HEK293T (cell line): ENCODE measurements at regions not wholly inside any gene's neighbourhood (a gene's known extent, or its start where the extent isn't known, plus 50 kb on each side); places are given as distances from the start of the nearest gene placed in this dataset.
"Not testable (repeated sequence)": the region's sequence is repeated elsewhere in the genome, so short reads cannot be mapped to it uniquely, and the experiment has no call there.

Experiments used
- CTCF ChIA-PET: fragments of 350-600 bp; formaldehyde crosslinking; extraction: SDS; loops from one replicate; lab custom pipeline; 2021; ENCODE audit warnings: antibody characterized with exemption, inconsistent platforms; lab: Yijun Ruan, JAX
- POLR2A ChIA-PET: fragments of 350-600 bp; formaldehyde crosslinking; extraction: SDS; loops from one replicate; lab custom pipeline; 2020; ENCODE audit warnings: antibody characterized with exemption, inconsistent platforms; lab: Yijun Ruan, JAX
- DNase-seq: peaks from one replicate; pipeline ENCODE4 v3.0.0; 2012; ENCODE audit warnings: mixed read lengths; ENCODE audit errors: extremely low spot score
- ARNT ChIP-seq: fragments of 450-650 bp; IDR thresholded peaks from 2 replicates; pipeline ENCODE4 v1.6.1; 2017; ENCODE audit warnings: mild to moderate bottlenecking
- BHLHE40 ChIP-seq: fragments of 450-650 bp; IDR thresholded peaks from 2 replicates; pipeline ENCODE4 v1.6.1; 2016; ENCODE audit warnings: mild to moderate bottlenecking, moderate library complexity, borderline replicate concordance
- CTBP1 ChIP-seq: fragments of 450-650 bp; IDR thresholded peaks from 2 replicates; pipeline ENCODE4 v1.6.1; 2016; ENCODE audit warnings: borderline replicate concordance
- ELF4 ChIP-seq: fragments of 450-650 bp; IDR thresholded peaks from 2 replicates; pipeline ENCODE4 v1.6.1; 2017; ENCODE audit warnings: antibody characterized with exemption
- FOXA1 ChIP-seq: fragments of 450-650 bp; IDR thresholded peaks from 2 replicates; pipeline ENCODE4 v1.6.1; 2016; ENCODE audit warnings: mild to moderate bottlenecking
- FOXK2 ChIP-seq: fragments of 450-650 bp; IDR thresholded peaks from 2 replicates; pipeline ENCODE4 v1.6.1; 2016; ENCODE audit warnings: mild to moderate bottlenecking
- FOXM1 ChIP-seq: fragments of 450-650 bp; IDR thresholded peaks from 2 replicates; pipeline ENCODE4 v1.6.1; 2017; ENCODE audit warnings: mild to moderate bottlenecking, borderline replicate concordance
- HDGF ChIP-seq: fragments of 450-650 bp; IDR thresholded peaks from 2 replicates; pipeline ENCODE4 v1.6.1; 2017; ENCODE audit warnings: antibody characterized with exemption, borderline replicate concordance
- L3MBTL2 ChIP-seq: fragments of 450-650 bp; conservative IDR thresholded peaks from 2 replicates; pipeline ENCODE4 v1.6.1; 2016; ENCODE audit warnings: mild to moderate bottlenecking
- LEF1 ChIP-seq: fragments of 450-650 bp; IDR thresholded peaks from 2 replicates; pipeline ENCODE4 v1.6.1; 2017; ENCODE audit warnings: mild to moderate bottlenecking, borderline replicate concordance
- NFRKB ChIP-seq: fragments of 450-650 bp; IDR thresholded peaks from 2 replicates; pipeline ENCODE4 v1.6.1; 2016; ENCODE audit warnings: mild to moderate bottlenecking, moderate library complexity
- SP1 ChIP-seq: fragments of 450-650 bp; IDR thresholded peaks from 2 replicates; pipeline ENCODE4 v1.6.1; 2017
- SUZ12 ChIP-seq: fragments of 450-650 bp; IDR thresholded peaks from 2 replicates; pipeline ENCODE4 v1.6.1; 2016; ENCODE audit warnings: mild to moderate bottlenecking
- TARDBP ChIP-seq: fragments of 450-650 bp; IDR thresholded peaks from 2 replicates; pipeline ENCODE4 v1.6.1; 2016
- ZNF384 ChIP-seq: fragments of 450-650 bp; IDR thresholded peaks from 2 replicates; pipeline ENCODE4 v1.6.1; 2016
- TF ChIP-seq, protein P1 (sequence below): fragments of 450-650 bp; IDR thresholded peaks from 2 replicates; pipeline ENCODE4 v1.6.1; 2016

DNA sequence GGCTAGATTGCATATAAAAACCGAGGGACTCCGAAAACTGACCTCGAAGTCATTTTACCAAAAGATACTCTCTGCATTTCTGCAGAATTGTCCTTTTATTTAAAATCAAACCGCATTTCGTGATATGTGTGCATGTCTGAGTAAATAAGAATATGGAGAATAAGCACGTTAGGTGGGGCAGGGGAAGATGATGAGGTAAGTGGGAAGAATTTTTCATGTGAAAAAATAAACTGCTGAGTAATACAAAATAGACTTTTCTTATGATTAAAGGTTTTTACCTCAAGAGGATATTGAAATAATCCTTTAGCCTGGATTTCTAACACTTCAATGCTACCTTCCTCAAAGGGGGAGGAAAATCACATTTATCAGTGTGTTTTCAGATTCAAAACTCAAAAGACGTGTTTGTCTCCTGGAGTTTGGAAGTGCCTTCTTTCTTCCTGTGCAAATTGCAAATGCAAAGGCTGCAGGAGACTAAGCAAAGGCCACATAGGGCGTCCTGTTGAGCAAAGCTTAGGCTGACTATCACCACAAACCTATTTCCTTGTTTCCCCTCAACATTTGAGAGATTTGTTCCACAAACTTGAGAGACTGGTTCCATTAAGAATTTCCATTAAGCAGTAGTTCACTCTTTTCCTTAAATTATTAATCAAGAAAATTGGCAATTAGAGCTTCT, 813.5 kb downstream of the MCTP2 start:
- ChIA-PET CTCF (no interaction called here), POLR2A (no interaction called here)
- TF ChIP-seq BHLHE40 (no peak), L3MBTL2 (no peak), FOXA1 (no peak), ZNF384 (no peak), ARNT (no peak), SUZ12 (no peak), CTBP1 (no peak), ELF4 (no peak), TARDBP (no peak), LEF1 (no peak), FOXM1 (no peak), NFRKB (no peak), FOXK2 (no peak), HDGF (no peak), SP1 (no peak)
- TF ChIP-seq, protein P1, sequence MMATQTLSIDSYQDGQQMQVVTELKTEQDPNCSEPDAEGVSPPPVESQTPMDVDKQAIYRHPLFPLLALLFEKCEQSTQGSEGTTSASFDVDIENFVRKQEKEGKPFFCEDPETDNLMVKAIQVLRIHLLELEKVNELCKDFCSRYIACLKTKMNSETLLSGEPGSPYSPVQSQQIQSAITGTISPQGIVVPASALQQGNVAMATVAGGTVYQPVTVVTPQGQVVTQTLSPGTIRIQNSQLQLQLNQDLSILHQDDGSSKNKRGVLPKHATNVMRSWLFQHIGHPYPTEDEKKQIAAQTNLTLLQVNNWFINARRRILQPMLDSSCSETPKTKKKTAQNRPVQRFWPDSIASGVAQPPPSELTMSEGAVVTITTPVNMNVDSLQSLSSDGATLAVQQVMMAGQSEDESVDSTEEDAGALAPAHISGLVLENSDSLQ = no peak
- no peak for DNase-seq

DNA sequence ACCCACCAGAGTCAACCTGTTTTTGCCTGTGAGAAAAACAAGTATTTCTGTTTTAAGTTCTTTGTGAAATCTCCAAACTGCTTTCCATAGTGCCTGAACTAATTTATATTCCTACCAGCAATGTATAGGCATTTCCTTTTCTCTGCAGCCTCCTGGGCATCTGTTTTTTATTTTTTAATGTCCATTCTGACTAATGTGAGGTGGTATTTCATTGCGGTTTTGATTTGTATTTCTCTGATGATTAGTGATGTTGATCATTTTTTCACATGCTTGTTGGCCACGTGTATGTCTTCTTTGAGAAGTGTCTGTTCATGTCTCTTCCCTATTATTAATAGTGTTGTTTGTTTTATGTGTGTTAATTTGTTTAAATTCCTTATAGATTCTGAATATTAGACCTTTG, 820.5 kb downstream of the MCTP2 start:
- ChIA-PET CTCF (no interaction called here), POLR2A (no interaction called here)
- no peak for DNase-seq
- TF ChIP-seq L3MBTL2 = no peak

DNA sequence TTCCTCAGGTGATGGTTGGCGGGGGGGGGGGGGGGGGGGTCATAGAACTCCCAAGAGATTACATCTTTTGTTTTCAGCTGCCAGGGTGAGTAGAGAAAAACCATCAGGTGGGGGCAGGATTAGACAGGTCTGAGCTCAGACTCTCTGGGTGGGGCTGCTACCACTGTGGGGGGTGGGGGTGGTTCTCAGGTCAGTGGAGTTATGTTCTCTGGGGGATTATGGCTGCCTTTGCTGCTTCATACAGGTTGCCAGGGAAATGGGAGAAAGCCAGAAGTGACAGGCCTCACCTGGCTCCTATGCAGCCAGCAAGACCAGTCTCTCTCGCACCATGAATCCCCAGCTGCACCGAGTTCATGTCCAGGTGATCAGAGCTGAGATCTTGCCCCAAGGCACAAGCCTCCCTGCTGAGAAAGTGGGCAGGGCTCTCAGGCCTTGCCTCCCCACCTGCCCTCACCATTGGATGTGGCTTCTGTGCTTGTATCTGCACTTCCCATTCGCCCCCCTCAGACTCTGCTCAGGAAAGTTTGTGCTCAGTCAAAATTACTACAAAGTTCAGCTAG, 828.1 kb downstream of the MCTP2 start:
- POLR2A ChIA-PET = no interaction called here
- no peak for DNase-seq
- CTCF ChIA-PET = no interaction called here
- no peak for TF ChIP-seq SUZ12

DNA sequence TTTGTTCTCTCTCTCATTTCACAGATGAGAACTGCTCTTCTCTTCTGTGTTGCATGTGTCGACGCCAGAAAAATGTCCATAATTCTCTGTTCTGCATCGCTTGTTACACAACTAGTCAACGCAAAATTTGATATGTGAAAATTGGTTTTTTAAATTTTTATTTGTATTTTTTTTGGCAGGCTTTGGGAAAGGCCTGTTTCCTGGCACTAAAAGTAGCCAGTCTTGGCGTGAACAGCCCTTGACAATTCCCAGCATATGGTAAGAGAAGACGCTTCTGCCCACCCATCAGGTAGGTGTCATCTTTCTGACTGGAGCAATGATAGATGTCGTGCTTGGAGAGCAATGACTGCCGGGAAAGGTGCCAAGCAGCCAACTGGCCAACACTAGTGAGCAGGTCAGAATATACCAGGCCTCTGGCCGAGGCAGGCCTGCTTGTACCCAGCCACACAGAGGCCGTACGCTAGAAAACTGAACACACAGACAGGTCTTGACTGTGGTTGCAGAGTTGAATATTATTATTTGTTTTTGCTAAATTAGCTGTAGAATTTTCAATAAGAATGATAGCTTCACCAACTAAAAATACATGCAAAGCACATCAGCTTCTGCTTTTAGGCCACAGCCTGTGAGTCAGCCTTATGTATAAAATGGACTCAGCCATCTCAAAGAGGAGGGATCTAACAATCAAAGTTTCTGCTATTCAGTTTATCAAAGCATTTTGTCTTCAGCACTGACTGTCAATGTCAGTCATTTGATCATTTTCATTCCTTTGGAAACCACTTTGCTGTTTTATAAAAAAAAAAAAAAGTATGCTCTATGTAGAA, 837.5 kb downstream of the MCTP2 start:
- ChIA-PET CTCF (no interaction called here), POLR2A (no interaction called here)
- no peak for TF ChIP-seq ZNF384
- no peak for DNase-seq

DNA sequence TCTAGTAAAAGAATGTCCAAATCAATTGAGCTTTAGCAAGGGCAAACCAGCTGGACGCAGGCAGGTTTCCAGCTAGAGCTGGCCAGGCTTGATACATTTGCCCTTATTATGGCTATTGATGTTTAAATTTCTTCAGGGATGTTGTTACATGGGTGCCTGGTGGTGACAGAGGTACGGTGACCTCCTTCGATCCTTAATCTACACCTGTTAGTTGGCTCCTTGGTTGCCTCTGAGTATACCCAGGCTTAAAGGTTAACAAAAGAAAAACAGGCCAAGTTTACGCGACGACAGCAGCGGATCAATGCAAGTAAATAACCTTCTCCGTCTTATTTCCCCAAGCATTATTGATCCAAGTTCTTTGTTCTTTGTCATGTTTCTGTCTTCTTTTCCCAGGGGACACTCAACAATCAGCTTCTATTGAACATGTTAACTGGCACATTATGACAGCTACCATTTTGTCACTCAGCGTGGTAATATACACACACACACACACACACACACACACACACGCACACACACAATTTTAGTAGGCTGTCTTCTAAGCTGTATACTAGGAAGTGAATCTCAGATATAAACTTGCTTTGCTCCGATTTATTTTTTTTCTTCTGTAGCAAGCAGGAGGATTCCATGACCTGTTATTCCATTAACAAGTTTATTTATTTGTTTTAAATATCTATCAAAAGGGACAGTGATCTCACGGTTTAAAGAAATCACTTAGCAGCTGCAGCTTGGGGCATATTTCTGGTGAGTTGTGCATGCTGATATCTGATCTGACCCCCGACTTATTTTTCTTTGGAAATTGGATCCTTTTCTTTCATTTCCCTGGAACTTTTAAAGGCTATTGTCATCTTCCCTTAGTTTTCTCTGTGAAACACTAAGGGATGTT, 844.7 kb downstream of the MCTP2 start:
- no peak for TF ChIP-seq FOXK2
- no peak for TF ChIP-seq LEF1
- TF ChIP-seq, protein P1 = no peak
- no peak for TF ChIP-seq FOXA1
- TF ChIP-seq ARNT = no peak
- no peak for TF ChIP-seq SP1
- no peak for TF ChIP-seq L3MBTL2
- no peak for TF ChIP-seq HDGF
- TF ChIP-seq ELF4 = no peak
- TF ChIP-seq ZNF384 = no peak
- TF ChIP-seq CTBP1 = no peak
- TF ChIP-seq TARDBP = no peak
- no peak for TF ChIP-seq FOXM1
- TF ChIP-seq SUZ12 = no peak
- no peak for TF ChIP-seq BHLHE40
- TF ChIP-seq NFRKB = no peak
- no peak for DNase-seq
- ChIA-PET CTCF (no interaction called here), POLR2A (interaction anchor here (0.5 kb wide), 1 partner anchor 55 kb away, joined by 3 read pairs; no protein-coding TSS in a partner anchor)

DNA sequence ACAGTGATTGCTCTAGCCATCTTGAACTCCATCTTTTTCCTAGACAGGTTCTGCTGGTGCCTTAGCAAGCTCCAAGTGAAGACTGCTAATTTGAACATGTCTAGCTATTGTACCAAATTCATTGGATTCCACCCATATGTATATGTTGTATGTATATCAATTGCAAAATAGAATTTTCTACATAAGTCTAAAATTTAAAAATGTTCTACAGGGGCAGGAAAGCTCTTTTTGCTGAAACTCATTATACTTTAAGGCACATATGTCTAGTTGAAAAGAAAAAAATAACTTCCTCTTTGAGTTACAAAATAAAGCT, 845.3 kb downstream of the MCTP2 start:
- CTCF ChIA-PET = no interaction called here
- POLR2A ChIA-PET = interaction anchor here (0.5 kb wide), 1 partner anchor 56 kb away, joined by 3 read pairs; no protein-coding TSS in a partner anchor
- no peak for DNase-seq
- TF ChIP-seq FOXK2 (no peak), NFRKB (no peak), SP1 (no peak)

DNA sequence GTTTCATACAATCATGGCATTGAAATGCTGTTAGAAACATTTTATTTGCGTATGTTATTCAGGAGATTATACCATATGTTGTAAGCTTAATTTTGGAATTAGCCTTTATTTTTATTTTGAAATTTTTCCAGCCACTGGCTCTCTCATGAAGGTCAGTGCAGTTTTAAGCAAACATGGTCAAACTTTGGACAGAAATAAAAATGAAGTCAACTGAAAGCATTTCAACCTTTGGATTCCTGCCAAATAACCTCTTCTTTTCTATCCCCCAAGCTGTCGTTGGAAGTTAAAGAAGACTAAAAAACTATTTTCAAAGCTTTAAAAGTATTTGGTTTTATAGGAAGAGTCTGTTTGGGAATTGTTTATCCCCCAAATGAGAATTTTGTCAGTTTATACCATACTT, 846.6 kb downstream of the MCTP2 start:
- ChIA-PET CTCF (no interaction called here), POLR2A (no interaction called here)
- TF ChIP-seq HDGF (no peak), FOXM1 (no peak), CTBP1 (no peak), SP1 (no peak), NFRKB (no peak), ZNF384 (no peak), LEF1 (no peak), FOXA1 (no peak), ELF4 (no peak), FOXK2 (no peak), SUZ12 (no peak), ARNT (no peak), TARDBP (no peak), BHLHE40 (no peak), L3MBTL2 (no peak)
- TF ChIP-seq, protein P1 = no peak
- no peak for DNase-seq

DNA sequence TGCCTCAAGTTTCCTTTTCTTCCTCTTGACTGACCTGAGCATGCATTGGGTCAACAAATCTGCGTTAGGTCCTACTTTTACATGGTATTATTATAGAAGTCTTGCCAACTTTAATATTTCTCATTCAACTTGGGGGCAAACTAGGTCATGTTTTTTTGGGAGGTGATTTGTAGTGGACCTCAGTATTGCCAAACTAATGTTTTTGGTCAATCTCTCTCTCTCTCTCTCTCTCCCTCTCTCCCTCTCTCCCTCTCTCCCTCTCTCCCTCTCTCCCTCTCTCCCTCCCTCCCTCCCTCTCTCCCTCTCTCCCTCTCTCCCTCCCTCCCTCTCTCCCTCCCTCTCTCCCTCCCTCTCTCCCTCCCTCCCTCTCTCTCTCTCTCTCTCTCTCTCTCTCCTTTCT, 848.9 kb downstream of the MCTP2 start:
- POLR2A ChIA-PET, DNase-seq, CTCF ChIA-PET: not testable (repeated sequence)
